ENCODE measurements at regions not wholly inside any gene's neighbourhood (a gene's known extent, or its start where the extent isn't known, plus 50 kb on each side); places are given as distances from the start of the nearest gene placed in this dataset.
"Not testable (repeated sequence)": the region's sequence is repeated elsewhere in the genome, so short reads cannot be mapped to it uniquely, and the experiment has no call there.

GRCh38 chrX:1140236-1140681, 72.2 kb downstream of the CRLF2 start:
- DNase-seq (ENCODE audit: low read depth in 1 of 2, low spot score in 1 of 2): no peak

GRCh38 chrX:1139185-1139500, 73.3 kb downstream of the CRLF2 start:
- DNase-seq (ENCODE audit: low read depth in 1 of 2, low spot score in 1 of 2): no peak

- DNase-seq (ENCODE audit: low read depth in 1 of 2, low spot score in 1 of 2): no peak
Observed at GRCh38 chrX:1138476-1139184, 73.8 kb downstream of the CRLF2 start.

GRCh38 chrX:1137531-1137930, 74.9 kb downstream of the CRLF2 start:
- DNase-seq (ENCODE audit: low read depth in 1 of 2, low spot score in 1 of 2): no peak

- not testable (repeated sequence) for DNase-seq (ENCODE audit: low read depth in 1 of 2, low spot score in 1 of 2)
Observed at GRCh38 chrX:1136582-1136981, 75.9 kb downstream of the CRLF2 start.

- DNase-seq (ENCODE audit: low read depth in 1 of 2, low spot score in 1 of 2): no peak
Observed at GRCh38 chrX:1134976-1135375, 77.5 kb downstream of the CRLF2 start.

- no peak for DNase-seq (ENCODE audit: low read depth in 1 of 2, low spot score in 1 of 2)
Observed at GRCh38 chrX:1134156-1134555, 78.3 kb downstream of the CRLF2 start.

GRCh38 chrX:1126738-1127137, 85.7 kb downstream of the CRLF2 start:
- DNase-seq (ENCODE audit: low read depth in 1 of 2, low spot score in 1 of 2): no peak

- DNase-seq (ENCODE audit: low read depth in 1 of 2, low spot score in 1 of 2): no peak
Observed at GRCh38 chrX:1124531-1124930, 87.9 kb downstream of the CRLF2 start.

GRCh38 chrX:1122851-1123250, 89.6 kb downstream of the CRLF2 start:
- not testable (repeated sequence) for DNase-seq (ENCODE audit: low read depth in 1 of 2, low spot score in 1 of 2)

GRCh38 chrX:1119275-1119674, 93.2 kb downstream of the CRLF2 start:
- no peak for DNase-seq (ENCODE audit: low read depth in 1 of 2, low spot score in 1 of 2)

- DNase-seq (ENCODE audit: low read depth in 1 of 2, low spot score in 1 of 2): no peak
Observed at GRCh38 chrX:1118572-1119199, 93.8 kb downstream of the CRLF2 start.

- DNase-seq (ENCODE audit: low read depth in 1 of 2, low spot score in 1 of 2): not testable (repeated sequence)
Observed at GRCh38 chrX:1115411-1115810, 97.0 kb downstream of the CRLF2 start.

GRCh38 chrX:1112321-1112720, 100.1 kb downstream of the CRLF2 start:
- no peak for DNase-seq (ENCODE audit: low read depth in 1 of 2, low spot score in 1 of 2)

- no peak for DNase-seq (ENCODE audit: low read depth in 1 of 2, low spot score in 1 of 2)
Observed at GRCh38 chrX:1111601-1112300, 100.7 kb downstream of the CRLF2 start.

- no peak for DNase-seq (ENCODE audit: low read depth in 1 of 2, low spot score in 1 of 2)
Observed at GRCh38 chrX:1109580-1110119, 102.8 kb downstream of the CRLF2 start.

GRCh38 chrX:1108501-1109445, 103.7 kb downstream of the CRLF2 start:
- DNase-seq (ENCODE audit: low read depth in 1 of 2, low spot score in 1 of 2): no peak

GRCh38 chrX:1106478-1107210, 105.8 kb downstream of the CRLF2 start:
- DNase-seq (ENCODE audit: low read depth in 1 of 2, low spot score in 1 of 2): no peak

- DNase-seq (ENCODE audit: low read depth in 1 of 2, low spot score in 1 of 2): no peak
Observed at GRCh38 chrX:1105671-1106419, 106.6 kb downstream of the CRLF2 start.

- DNase-seq (ENCODE audit: low read depth in 1 of 2, low spot score in 1 of 2): not testable (repeated sequence)
Observed at GRCh38 chrX:1105031-1105430, 107.4 kb downstream of the CRLF2 start.

All from activated CD4-positive, alpha-beta T cell treated with anti-CD3 and anti-CD28 coated beads, Interleukin-2, amount 50 U/mL, for 24 hours (primary cell).